ENCODE measurements at regions not wholly inside any gene's neighbourhood (a gene's known extent, or its start where the extent isn't known, plus 50 kb on each side); places are given as distances from the start of the nearest gene placed in this dataset.

GRCh38 chr10:2984682-2985081 lies 82.7 kb upstream of the PFKP start:
- ChIA-PET POLR2A (no interaction called here), CTCF (no interaction called here)
- H3K27ac ChIP-seq (ENCODE audit: low read depth, low read length), result no peak overlapping the region
- H3K4me1 Mint-ChIP-seq, result peaks cover 0 to 14% (median 8%) of the 10 kb centered on the region in 7 donors
- H3K4me3 ChIP-seq (ENCODE audit: low read length), result no peak overlapping the region
- no peaks in the 10 kb centered on the region for H3K36me3 ChIP-seq (ENCODE audit: control insufficient read depth in 2 of 3, insufficient read depth in 3 of 3, low read length in 3 of 3)
- ATAC-seq, result no peak
- H3K27ac Mint-ChIP-seq, result no peak overlapping the region
- peaks cover 0 to 4% of the 10 kb centered on the region in 2 donors for H3K27me3 ChIP-seq (ENCODE audit: control insufficient read depth in 2 of 2, insufficient read depth in 2 of 2, low read length in 2 of 2)
- no peak for DNase-seq
- H3K27me3 Mint-ChIP-seq, result peaks cover 17 to 53% (median 39%) of the 10 kb centered on the region in 5 donors
- H3K36me3 Mint-ChIP-seq, result peaks cover 0 to 14% (median 0%) of the 10 kb centered on the region in 5 donors
- peaks cover 0 to 12% (median 0%) of the 10 kb centered on the region in 3 experiments for H3K9me3 ChIP-seq (ENCODE audit: control insufficient read depth in 2 of 3, low read length in 3 of 3)
- peaks cover 0 to 15% (median 7%) of the 10 kb centered on the region in 11 donors for H3K9me3 Mint-ChIP-seq
- H3K4me3 Mint-ChIP-seq, result no peak overlapping the region
- intact Hi-C loops (cut with micrococcal nuclease), result no loop called here
- no peaks in the 10 kb centered on the region for H3K4me1 ChIP-seq (ENCODE audit: control insufficient read depth in 2 of 2, insufficient read depth in 2 of 2, low read length in 2 of 2)

DNA sequence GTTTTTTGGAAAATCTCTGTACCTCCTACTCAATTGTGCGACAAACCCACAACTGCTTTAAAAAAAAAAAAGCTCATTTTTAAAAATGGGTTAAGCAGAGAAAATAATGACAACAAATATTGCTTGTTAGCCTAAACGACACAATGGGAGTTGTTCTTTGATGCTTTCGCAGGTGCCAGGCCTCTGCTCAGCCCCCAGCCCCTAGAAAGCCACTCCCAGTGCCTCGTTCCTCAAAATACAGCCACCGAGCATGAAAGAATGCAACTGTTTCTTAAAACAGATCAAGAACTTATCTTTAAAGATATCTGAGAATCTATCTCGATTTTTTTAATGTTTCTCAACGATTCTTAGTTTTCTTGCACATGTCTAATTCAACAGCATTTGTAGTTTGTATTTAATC lies 85.2 kb upstream of the PFKP start:
- H3K4me3 Mint-ChIP-seq, result no peak overlapping the region
- H3K4me1 ChIP-seq (ENCODE audit: control insufficient read depth in 2 of 2, insufficient read depth in 2 of 2, low read length in 2 of 2), result no peaks in the 10 kb centered on the region
- ATAC-seq, result no peak
- no peak overlapping the region for H3K27ac Mint-ChIP-seq
- no peaks in the 10 kb centered on the region for H3K36me3 Mint-ChIP-seq
- DNase-seq, result no peak
- ChIA-PET POLR2A (no interaction called here), CTCF (no interaction called here)
- no peak overlapping the region for H3K4me3 ChIP-seq (ENCODE audit: low read length)
- peaks cover 0 to 14% (median 8%) of the 10 kb centered on the region in 7 donors for H3K4me1 Mint-ChIP-seq
- H3K36me3 ChIP-seq (ENCODE audit: control insufficient read depth in 2 of 3, insufficient read depth in 3 of 3, low read length in 3 of 3), result no peaks in the 10 kb centered on the region
- peaks cover 0 to 2% (median 0%) of the 10 kb centered on the region in 11 donors for H3K9me3 Mint-ChIP-seq
- intact Hi-C loops (cut with micrococcal nuclease), result no loop called here
- no peaks in the 10 kb centered on the region for H3K9me3 ChIP-seq (ENCODE audit: control insufficient read depth in 2 of 3, low read length in 3 of 3)
- no peak overlapping the region for H3K27ac ChIP-seq (ENCODE audit: low read depth, low read length)
- peaks cover 9 to 31% (median 18%) of the 10 kb centered on the region in 5 donors for H3K27me3 Mint-ChIP-seq
- peaks cover 0 to 4% of the 10 kb centered on the region in 2 donors for H3K27me3 ChIP-seq (ENCODE audit: control insufficient read depth in 2 of 2, insufficient read depth in 2 of 2, low read length in 2 of 2)

DNA sequence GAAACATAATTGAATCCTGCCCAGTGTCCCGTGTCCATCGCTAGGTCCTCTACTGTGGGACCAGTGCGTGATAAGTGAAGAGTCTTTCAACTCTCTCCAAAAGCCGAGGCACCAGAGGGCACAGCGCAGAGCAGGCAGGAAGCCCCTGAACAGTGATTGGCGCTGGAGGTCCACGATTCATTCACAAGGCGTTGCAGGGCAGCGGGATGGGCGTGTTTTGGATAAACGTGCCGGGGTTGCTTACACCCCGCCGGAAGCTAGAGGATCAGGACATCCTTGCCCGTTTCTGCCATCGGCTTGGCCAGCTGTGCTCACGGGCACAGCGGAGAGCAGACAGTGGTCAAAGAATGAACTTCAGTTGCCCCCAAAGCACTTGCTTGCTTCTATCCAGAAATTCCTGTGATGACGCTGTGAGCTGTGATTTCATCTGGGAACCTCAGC lies 86.0 kb upstream of the PFKP start:
- Histone ChIP-seq H3K27ac (ENCODE audit: low read depth, low read length) (no peak overlapping the region), H3K4me1 (ENCODE audit: control insufficient read depth in 2 of 2, insufficient read depth in 2 of 2, low read length in 2 of 2) (no peaks in the 10 kb centered on the region), H3K4me3 (ENCODE audit: low read length) (no peak overlapping the region), H3K27me3 (ENCODE audit: control insufficient read depth in 2 of 2, insufficient read depth in 2 of 2, low read length in 2 of 2) (peaks cover 0 to 4% of the 10 kb centered on the region in 2 donors), H3K36me3 (ENCODE audit: control insufficient read depth in 2 of 3, insufficient read depth in 3 of 3, low read length in 3 of 3) (no peaks in the 10 kb centered on the region), H3K9me3 (ENCODE audit: control insufficient read depth in 2 of 3, low read length in 3 of 3) (no peaks in the 10 kb centered on the region)
- ChIA-PET CTCF (no interaction called here), POLR2A (no interaction called here)
- H3K4me3 Mint-ChIP-seq, result no peak overlapping the region
- intact Hi-C loops (cut with micrococcal nuclease), result no loop called here
- ATAC-seq (no peak), DNase-seq (no peak)
- peaks cover 0 to 7% (median 4%) of the 10 kb centered on the region in 7 donors for H3K4me1 Mint-ChIP-seq
- no peaks in the 10 kb centered on the region for H3K36me3 Mint-ChIP-seq
- peaks cover 5 to 24% (median 14%) of the 10 kb centered on the region in 5 donors for H3K27me3 Mint-ChIP-seq
- H3K9me3 Mint-ChIP-seq, result no peaks in the 10 kb centered on the region
- H3K27ac Mint-ChIP-seq, result no peak overlapping the region

GRCh38 chr10:2980791-2981360 lies 86.5 kb upstream of the PFKP start:
- Mint-ChIP-seq H3K36me3 (no peaks in the 10 kb centered on the region), H3K27ac (no peak overlapping the region), H3K27me3 (peaks cover 0 to 20% (median 9%) of the 10 kb centered on the region in 5 donors), H3K4me1 (peaks cover 0 to 2% (median 0%) of the 10 kb centered on the region in 7 donors), H3K4me3 (no peak overlapping the region), H3K9me3 (no peaks in the 10 kb centered on the region)
- POLR2A ChIA-PET, result no interaction called here
- H3K27ac ChIP-seq (ENCODE audit: low read depth, low read length), result no peak overlapping the region
- no peaks in the 10 kb centered on the region for H3K36me3 ChIP-seq (ENCODE audit: control insufficient read depth in 2 of 3, insufficient read depth in 3 of 3, low read length in 3 of 3)
- no peaks in the 10 kb centered on the region for H3K9me3 ChIP-seq (ENCODE audit: control insufficient read depth in 2 of 3, low read length in 3 of 3)
- ATAC-seq (no peak), DNase-seq (no peak)
- H3K4me1 ChIP-seq (ENCODE audit: control insufficient read depth in 2 of 2, insufficient read depth in 2 of 2, low read length in 2 of 2), result no peaks in the 10 kb centered on the region
- intact Hi-C loops (cut with micrococcal nuclease), result no loop called here
- CTCF ChIA-PET, result no interaction called here
- no peak overlapping the region for H3K4me3 ChIP-seq (ENCODE audit: low read length)
- peaks cover 0 to 4% of the 10 kb centered on the region in 2 donors for H3K27me3 ChIP-seq (ENCODE audit: control insufficient read depth in 2 of 2, insufficient read depth in 2 of 2, low read length in 2 of 2)

- CTCF ChIA-PET, result no interaction called here
- Histone ChIP-seq H3K4me1 (ENCODE audit: control insufficient read depth in 2 of 2, insufficient read depth in 2 of 2, low read length in 2 of 2) (no peaks in the 10 kb centered on the region), H3K27me3 (ENCODE audit: control insufficient read depth in 2 of 2, insufficient read depth in 2 of 2, low read length in 2 of 2) (peaks cover 0 to 4% of the 10 kb centered on the region in 2 donors), H3K27ac (ENCODE audit: low read depth, low read length) (no peak overlapping the region), H3K4me3 (ENCODE audit: low read length) (no peak overlapping the region), H3K36me3 (ENCODE audit: control insufficient read depth in 2 of 3, insufficient read depth in 3 of 3, low read length in 3 of 3) (no peaks in the 10 kb centered on the region), H3K9me3 (ENCODE audit: control insufficient read depth in 2 of 3, low read length in 3 of 3) (no peaks in the 10 kb centered on the region)
- no peak for DNase-seq
- POLR2A ChIA-PET, result no interaction called here
- Mint-ChIP-seq H3K4me1 (peaks cover 0 to 2% (median 0%) of the 10 kb centered on the region in 7 donors), H3K27ac (no peak overlapping the region), H3K9me3 (no peaks in the 10 kb centered on the region), H3K27me3 (peaks cover 0 to 14% (median 5%) of the 10 kb centered on the region in 5 donors), H3K36me3 (no peaks in the 10 kb centered on the region), H3K4me3 (no peak overlapping the region)
- ATAC-seq, result no peak
- intact Hi-C loops (cut with micrococcal nuclease), result no loop called here
Measured at GRCh38 chr10:2980116-2980515, 87.2 kb upstream of the PFKP start.

GRCh38 chr10:2979306-2979705 lies 88.0 kb upstream of the PFKP start:
- DNase-seq (no peak), ATAC-seq (no peak)
- Mint-ChIP-seq H3K27me3 (peaks cover 0 to 8% (median 0%) of the 10 kb centered on the region in 5 donors), H3K4me1 (peaks cover 0 to 2% (median 0%) of the 10 kb centered on the region in 7 donors), H3K27ac (no peak overlapping the region), H3K9me3 (no peaks in the 10 kb centered on the region), H3K36me3 (no peaks in the 10 kb centered on the region), H3K4me3 (no peak overlapping the region)
- Histone ChIP-seq H3K4me3 (ENCODE audit: low read length) (no peak overlapping the region), H3K36me3 (ENCODE audit: control insufficient read depth in 2 of 3, insufficient read depth in 3 of 3, low read length in 3 of 3) (no peaks in the 10 kb centered on the region), H3K27me3 (ENCODE audit: control insufficient read depth in 2 of 2, insufficient read depth in 2 of 2, low read length in 2 of 2) (no peaks in the 10 kb centered on the region), H3K9me3 (ENCODE audit: control insufficient read depth in 2 of 3, low read length in 3 of 3) (no peaks in the 10 kb centered on the region), H3K27ac (ENCODE audit: low read depth, low read length) (no peak overlapping the region), H3K4me1 (ENCODE audit: control insufficient read depth in 2 of 2, insufficient read depth in 2 of 2, low read length in 2 of 2) (no peaks in the 10 kb centered on the region)
- POLR2A ChIA-PET, result no interaction called here
- CTCF ChIA-PET, result no interaction called here
- intact Hi-C loops (cut with micrococcal nuclease), result loop anchor here in 1 of 2 donors (5.0 kb wide), 1 partner anchor 1222 kb away; no protein-coding TSS in a partner anchor

All from naive thymus-derived CD4-positive, alpha-beta T cell (primary cell).